Stimulated activated CD4-positive, alpha-beta T cell treated with anti-CD3 and anti-CD28 coated beads, Interleukin-2, amount 100 ng/mL, for 24 hours (primary cell): ENCODE measurements at regions not wholly inside any gene's neighbourhood (a gene's known extent, or its start where the extent isn't known, plus 50 kb on each side); places are given as distances from the start of the nearest gene placed in this dataset.
"Not testable (repeated sequence)": the region's sequence is repeated elsewhere in the genome, so short reads cannot be mapped to it uniquely, and the experiment has no call there.

Experiments
- DNase-seq, 2 donors: peaks; one replicate each; pipeline ENCODE4 v3.0.0-alpha.2; 2020

GRCh38 chr5:158045696-158046095, 186.8 kb upstream of the CLINT1 start:
- no peak for DNase-seq

GRCh38 chr5:158039911-158040347, 181.0 kb upstream of the CLINT1 start:
- no peak for DNase-seq

- DNase-seq, result no peak
Observed at GRCh38 chr5:158039441-158039840, 180.5 kb upstream of the CLINT1 start.

GRCh38 chr5:158036983-158037595, 178.1 kb upstream of the CLINT1 start:
- not testable (repeated sequence) for DNase-seq

- not testable (repeated sequence) for DNase-seq
Observed at GRCh38 chr5:158034586-158034985, 175.6 kb upstream of the CLINT1 start.

- no peak for DNase-seq
Observed at GRCh38 chr5:158033724-158034123, 174.8 kb upstream of the CLINT1 start.

- DNase-seq, result no peak
Observed at GRCh38 chr5:158033076-158033475, 174.1 kb upstream of the CLINT1 start.

DNA sequence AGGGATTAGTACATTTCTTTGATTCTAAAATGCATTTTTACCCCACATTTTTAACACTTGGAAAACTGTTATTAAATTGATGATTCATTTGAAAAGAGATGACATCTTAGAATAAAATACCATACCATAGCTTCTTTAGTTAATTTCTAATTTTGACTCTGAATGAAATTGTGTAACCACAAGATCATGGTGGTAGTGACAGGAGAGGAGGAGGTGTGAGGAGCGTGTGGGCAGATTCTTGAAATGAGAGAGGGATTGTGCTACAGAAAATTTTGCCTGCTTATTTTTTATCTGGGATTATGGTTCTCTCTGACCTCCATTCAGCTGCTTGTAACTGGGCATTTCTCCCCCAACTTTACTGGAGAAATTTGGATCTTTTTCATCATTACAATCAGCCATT, 173.3 kb upstream of the CLINT1 start:
- no peak for DNase-seq

- no peak for DNase-seq
Observed at GRCh38 chr5:158027806-158028775, 169.1 kb upstream of the CLINT1 start.

- DNase-seq, result no peak
Observed at GRCh38 chr5:158026304-158027031, 167.5 kb upstream of the CLINT1 start.

GRCh38 chr5:158023266-158023665, 164.3 kb upstream of the CLINT1 start:
- no peak for DNase-seq

GRCh38 chr5:158022837-158023236, 163.9 kb upstream of the CLINT1 start:
- DNase-seq, result no peak

DNA sequence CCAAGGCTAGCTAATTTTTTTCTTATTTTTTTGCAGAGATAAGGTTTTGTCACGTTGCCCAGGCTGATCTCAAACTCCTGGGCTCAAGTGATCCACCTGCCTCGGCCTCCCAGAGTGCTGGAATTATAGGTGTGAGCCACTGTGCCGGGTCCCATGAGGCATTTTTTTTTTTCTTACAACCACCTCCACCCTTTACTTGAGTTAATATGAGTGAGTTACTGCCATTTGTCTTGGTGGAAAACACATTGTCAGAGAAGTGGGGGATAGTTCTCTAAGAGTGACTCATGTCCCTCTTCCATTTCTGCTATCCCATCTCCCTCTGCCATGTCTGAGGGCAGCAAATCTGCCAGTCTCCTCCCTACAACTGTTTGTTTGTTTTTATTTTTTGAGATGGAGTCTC, 163.4 kb upstream of the CLINT1 start:
- no peak for DNase-seq

DNA sequence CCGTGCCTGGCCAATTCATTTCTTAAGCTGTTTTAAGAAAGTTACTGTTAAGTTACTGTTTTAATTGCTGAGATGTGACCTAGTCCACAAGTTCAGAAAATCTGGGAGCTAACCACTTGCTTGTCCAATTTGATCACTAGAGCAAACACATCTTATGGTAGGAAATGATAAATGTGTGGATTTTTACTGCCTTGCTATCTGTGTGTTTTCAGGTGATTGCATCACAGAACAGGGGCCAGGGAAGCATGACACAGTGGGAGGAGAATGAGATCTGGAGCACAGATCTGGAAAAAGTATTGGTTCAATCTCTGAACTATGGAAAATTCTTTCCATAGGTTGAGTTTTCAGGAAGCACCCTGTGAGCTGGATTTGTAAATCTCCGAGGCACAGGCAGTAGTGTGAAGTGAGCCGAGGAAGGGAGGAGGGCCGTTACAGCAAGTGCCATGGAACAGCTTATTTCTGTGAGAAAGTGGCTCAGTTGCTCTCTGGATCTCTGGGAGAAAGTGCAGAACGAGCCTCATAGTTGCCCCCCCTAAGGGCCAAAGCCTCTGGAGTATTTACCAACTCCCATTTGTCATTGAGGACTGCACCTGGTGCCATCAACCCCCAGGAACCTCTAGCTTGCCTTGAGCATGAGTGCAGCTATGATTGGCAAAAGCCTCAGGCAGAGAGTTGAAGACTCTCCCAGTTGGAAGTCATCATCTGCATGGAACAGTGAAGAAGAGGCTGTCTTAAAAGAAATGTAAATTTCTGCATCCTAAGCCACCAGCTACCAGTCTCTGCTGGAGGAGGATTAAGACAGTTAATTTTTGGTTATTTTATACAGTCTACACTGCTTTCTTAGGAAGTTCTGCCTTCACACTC, 161.8 kb upstream of the CLINT1 start:
- DNase-seq, result no peak

DNA sequence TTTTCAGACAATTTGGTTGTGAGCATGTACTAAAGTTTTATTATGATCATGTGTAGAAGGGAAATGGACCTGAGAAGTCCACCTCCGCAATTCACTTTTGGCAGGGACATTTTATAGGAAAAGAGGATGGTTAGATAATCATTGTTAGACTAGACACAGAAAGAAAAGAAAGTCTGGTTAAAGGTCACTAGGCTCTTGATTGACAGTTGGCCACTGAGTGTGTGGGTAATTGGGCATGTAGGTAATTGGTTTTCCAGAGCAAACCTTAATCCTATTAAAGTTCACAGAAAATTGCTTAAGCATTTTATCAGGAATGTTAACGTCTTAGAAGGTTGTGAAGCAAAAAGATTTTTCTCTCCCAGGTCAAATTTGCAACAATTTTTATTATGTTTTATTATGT, 158.5 kb upstream of the CLINT1 start:
- DNase-seq, result no peak

DNA sequence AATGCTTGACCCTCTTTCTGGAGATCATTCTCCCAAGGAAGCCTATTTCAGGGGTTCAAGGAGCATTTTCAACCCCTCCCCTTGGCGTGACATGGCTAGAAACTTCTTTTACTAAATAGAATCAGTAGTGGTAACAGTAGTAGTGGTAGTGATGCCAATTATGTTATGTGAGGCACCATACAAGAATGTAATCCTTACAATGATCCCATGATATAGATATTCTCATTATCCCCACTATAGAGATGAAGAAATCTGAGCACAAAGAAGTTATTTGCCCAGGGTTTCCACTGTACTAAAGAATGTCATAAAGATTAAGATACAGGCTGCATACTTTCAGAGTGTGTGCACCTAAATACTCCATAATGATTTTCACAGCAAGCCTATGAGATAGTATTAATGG, 155.4 kb upstream of the CLINT1 start:
- no peak for DNase-seq

- no peak for DNase-seq
Observed at GRCh38 chr5:158013939-158014338, 155.0 kb upstream of the CLINT1 start.

DNA sequence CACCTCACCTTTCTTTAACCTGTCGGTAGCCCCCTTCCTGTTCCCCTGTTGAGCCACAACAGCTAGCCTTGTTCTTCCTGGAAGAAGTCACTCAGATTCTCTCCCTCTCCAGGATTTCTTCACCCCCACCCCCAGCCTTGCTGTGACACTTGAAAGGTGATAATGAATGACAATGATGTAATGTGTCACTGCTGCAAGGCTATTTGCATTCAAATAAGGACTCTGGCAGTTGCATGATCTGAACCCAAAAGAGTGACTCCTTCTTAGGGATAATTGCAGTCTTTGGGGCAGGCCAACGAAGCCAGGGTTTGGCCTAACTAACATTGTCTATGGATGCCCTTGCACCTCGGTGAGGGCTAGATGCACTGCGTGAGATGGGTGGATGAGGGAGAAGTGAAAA, 154.4 kb upstream of the CLINT1 start:
- no peak for DNase-seq

DNA sequence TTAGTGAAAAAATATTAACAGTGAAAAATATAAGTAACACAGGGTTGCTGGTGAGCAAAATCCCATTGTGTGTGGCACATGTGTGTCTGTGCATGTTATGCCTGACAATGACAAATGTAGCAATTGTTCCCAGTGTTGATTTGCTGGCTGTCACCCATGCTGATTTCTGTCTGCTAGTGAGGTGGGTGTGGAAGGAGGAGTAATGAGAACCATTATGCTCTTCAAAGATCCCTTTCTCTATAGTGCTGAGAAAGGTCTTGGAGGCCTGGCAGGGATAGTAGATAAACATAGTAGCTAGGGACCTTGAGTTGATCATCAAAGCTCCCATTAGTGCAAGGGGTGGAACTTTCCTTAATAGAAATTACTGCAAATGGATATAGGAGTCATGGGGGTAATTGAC, 152.5 kb upstream of the CLINT1 start:
- no peak for DNase-seq

DNA sequence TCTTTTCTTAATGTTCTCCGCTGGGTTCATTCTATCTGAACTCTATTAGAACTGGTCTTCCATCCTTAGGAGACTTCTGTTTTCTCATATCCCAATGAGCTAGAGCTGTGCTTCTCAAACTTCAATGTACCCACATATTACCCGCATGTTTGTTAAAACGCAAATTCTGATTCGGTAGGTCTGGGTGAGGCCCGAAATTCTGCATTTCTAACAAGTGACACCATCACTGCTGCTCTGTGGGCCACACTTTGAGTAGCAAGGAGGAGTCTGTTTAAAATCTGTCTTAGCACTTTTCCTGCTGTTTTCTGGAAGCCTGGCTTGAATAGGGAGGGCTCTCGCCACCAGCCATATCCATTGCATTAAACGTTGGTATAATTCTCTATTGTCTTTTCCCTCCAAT, 151.9 kb upstream of the CLINT1 start:
- DNase-seq, result no peak

GRCh38 chr5:158007336-158007735, 148.4 kb upstream of the CLINT1 start:
- DNase-seq, result no peak

DNA sequence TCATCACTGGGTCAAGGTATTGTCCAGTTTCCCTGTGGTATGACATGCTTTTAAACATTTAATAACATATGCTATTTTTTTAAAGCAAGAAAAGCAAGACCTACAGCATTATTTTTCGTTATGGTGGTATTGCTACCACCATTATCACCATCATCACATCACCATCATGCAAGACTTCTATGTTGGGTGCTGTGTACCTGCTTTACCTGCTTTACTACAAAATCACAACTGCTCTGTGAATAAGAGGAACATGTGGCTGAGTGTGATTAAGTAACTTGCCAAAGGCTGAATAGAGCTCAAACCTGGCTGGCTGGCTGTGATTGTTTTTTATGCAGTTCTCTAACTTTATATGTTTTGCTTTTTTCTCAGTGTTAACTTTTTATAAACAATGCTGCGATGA, 140.8 kb upstream of the CLINT1 start:
- DNase-seq, result no peak
